Mesothelial cell of epicardium (in vitro differentiated cells): ENCODE measurements at regions not wholly inside any gene's neighbourhood (a gene's known extent, or its start where the extent isn't known, plus 50 kb on each side); places are given as distances from the start of the nearest gene placed in this dataset.
A peak's percentile ranks its signal among the peaks of the same experiment; 100 is the strongest.

ENCODE experiments used
- DNase-seq, 2 experiments: peaks; one replicate each; pipeline ENCODE4 v3.0.0; 2021; ENCODE audit warnings: low spot score in 2 of 2; ENCODE audit not compliant: unreplicated experiment in 2 of 2
- H3K27ac Mint-ChIP-seq: 2 replicates; pipeline ENCODE4 v1.8.0; 2021; ENCODE audit warnings: mixed read lengths
- H3K27me3 Mint-ChIP-seq: 2 replicates; pipeline ENCODE4 v1.8.0; 2021; ENCODE audit warnings: low read depth, mixed read lengths
- H3K36me3 Mint-ChIP-seq: 2 replicates; pipeline ENCODE4 v1.8.0; 2021; ENCODE audit warnings: mixed read lengths
- H3K4me1 Mint-ChIP-seq: 2 replicates; pipeline ENCODE4 v1.8.0; 2021; ENCODE audit warnings: mixed read lengths
- H3K4me3 Mint-ChIP-seq: 2 replicates; pipeline ENCODE4 v1.8.0; 2021; ENCODE audit warnings: mild to moderate bottlenecking, moderate library complexity, mixed read lengths
- H3K9me3 Mint-ChIP-seq: 2 replicates; pipeline ENCODE4 v1.8.0; 2021; ENCODE audit warnings: mixed read lengths
- TF ChIP-seq, protein P1 (sequence below): fragments of 200-600 bp; sonication (generic); IDR thresholded peaks from one replicate; pipeline ENCODE4 v1.5.0; 2021; ENCODE audit warnings: antibody characterized with exemption; ENCODE audit not compliant: unreplicated experiment

DNA sequence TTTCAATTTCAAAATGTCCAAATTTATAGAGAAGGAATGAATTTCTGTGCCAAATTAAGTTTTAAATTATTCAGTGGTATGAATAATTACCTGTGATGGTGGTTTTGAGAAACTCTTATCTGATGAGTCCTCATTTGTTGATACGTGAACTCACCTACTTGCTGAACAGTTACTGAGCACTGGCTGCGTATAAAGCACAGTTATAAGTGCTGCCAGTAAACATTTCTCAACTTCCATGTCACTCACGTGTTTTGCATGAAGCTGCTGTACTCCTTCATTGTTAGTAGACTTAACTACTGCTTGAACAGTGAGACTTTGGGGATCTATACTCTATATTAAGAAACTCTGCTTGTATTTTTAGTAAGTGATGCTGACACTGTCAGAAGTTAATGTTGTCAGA lies 269.1 kb upstream of the FZD8 start:
- peaks cover 36% of the 10 kb centered on the region for H3K4me1 Mint-ChIP-seq
- no peaks in the 10 kb centered on the region for H3K36me3 Mint-ChIP-seq
- H3K27ac Mint-ChIP-seq, result no peak overlapping the region
- H3K27me3 Mint-ChIP-seq, result peaks cover 2% of the 10 kb centered on the region
- TF ChIP-seq, protein P1, sequence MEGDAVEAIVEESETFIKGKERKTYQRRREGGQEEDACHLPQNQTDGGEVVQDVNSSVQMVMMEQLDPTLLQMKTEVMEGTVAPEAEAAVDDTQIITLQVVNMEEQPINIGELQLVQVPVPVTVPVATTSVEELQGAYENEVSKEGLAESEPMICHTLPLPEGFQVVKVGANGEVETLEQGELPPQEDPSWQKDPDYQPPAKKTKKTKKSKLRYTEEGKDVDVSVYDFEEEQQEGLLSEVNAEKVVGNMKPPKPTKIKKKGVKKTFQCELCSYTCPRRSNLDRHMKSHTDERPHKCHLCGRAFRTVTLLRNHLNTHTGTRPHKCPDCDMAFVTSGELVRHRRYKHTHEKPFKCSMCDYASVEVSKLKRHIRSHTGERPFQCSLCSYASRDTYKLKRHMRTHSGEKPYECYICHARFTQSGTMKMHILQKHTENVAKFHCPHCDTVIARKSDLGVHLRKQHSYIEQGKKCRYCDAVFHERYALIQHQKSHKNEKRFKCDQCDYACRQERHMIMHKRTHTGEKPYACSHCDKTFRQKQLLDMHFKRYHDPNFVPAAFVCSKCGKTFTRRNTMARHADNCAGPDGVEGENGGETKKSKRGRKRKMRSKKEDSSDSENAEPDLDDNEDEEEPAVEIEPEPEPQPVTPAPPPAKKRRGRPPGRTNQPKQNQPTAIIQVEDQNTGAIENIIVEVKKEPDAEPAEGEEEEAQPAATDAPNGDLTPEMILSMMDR, result no peak
- DNase-seq, result no peak
- peaks cover 6% of the 10 kb centered on the region for H3K9me3 Mint-ChIP-seq
- H3K4me3 Mint-ChIP-seq, result no peak overlapping the region

DNA sequence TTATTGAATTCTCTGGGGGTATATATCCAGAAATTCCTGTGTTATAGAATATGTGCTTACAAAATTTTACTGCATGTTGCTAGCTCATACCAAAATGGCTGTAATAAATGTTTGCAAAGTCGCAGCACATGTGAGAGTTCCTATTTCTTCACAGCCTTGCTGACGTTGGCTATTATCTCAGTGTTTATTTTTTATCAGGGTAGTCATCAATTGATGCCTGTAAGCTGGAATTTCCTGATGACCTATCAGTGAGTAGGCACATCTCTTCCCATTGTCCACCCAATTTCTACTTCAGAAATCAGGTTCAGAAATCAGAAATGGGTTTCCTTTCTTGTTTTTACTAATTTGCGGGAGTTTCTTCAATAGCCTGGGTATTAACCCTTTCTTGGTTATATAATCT lies 268.1 kb upstream of the FZD8 start:
- H3K4me3 Mint-ChIP-seq, result no peak overlapping the region
- TF ChIP-seq, protein P1, result no peak
- H3K9me3 Mint-ChIP-seq, result peaks cover 9% of the 10 kb centered on the region
- H3K27ac Mint-ChIP-seq, result no peak overlapping the region
- H3K27me3 Mint-ChIP-seq, result peaks cover 2% of the 10 kb centered on the region
- peaks cover 36% of the 10 kb centered on the region for H3K4me1 Mint-ChIP-seq
- no peaks in the 10 kb centered on the region for H3K36me3 Mint-ChIP-seq
- DNase-seq, result no peak

DNA sequence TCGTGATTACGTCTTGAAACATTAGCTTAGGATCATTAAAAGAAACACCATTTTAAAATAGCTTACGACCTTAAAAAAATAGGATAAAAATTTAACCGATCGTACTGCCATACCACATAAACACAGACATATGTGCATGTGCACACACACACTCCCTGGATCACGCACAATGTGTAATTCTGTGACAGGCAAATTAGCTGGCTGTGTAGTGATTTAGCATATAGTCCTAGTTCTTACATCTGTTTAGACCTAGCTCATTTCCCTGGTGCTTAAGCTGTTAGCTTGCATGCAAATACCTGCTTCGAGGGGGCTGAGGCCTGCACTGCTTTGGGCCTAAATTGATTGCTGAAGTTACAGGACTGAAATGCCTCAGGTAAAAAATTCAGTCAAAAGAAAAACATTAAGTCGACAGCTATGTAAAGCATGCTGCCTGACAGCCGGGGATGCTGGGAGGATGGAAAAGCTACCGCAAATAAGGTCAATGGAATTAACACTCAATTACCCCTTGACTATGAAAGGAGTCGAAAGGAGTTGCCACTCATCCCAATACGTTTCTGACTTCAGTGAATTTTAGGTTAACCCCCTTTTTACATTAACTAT lies 267.1 kb upstream of the FZD8 start:
- Mint-ChIP-seq H3K4me3 (no peak overlapping the region), H3K9me3 (peaks cover 9% of the 10 kb centered on the region), H3K4me1 (peaks cover 36% of the 10 kb centered on the region), H3K27me3 (peaks cover 2% of the 10 kb centered on the region), H3K36me3 (no peaks in the 10 kb centered on the region), H3K27ac (peak overlapping the region; percentile 48)
- TF ChIP-seq, protein P1, result no peak
- DNase-seq, result no peak

DNA sequence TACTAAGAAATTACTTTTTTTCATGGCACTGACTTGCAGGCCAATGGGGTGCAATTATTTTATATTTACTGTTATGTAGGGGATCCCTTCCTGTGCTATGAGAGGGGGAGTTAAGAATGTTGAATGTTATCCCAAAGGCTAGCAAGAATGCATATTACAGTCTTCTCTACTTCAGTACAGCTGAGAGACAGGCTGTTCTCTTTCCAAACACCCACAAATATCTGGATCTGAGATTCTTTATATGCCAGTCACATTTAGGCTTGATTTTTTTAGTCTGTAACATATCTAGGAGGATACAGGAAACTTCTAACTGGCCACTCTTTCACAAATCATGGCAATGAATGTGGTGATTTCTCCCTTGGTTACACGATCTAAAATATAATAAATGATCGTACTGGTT lies 266.4 kb upstream of the FZD8 start:
- TF ChIP-seq, protein P1, result no peak
- peaks cover 9% of the 10 kb centered on the region for H3K9me3 Mint-ChIP-seq
- H3K27me3 Mint-ChIP-seq, result peaks cover 2% of the 10 kb centered on the region
- DNase-seq, result no peak
- H3K4me1 Mint-ChIP-seq, result peaks cover 39% of the 10 kb centered on the region
- no peaks in the 10 kb centered on the region for H3K36me3 Mint-ChIP-seq
- no peak overlapping the region for H3K27ac Mint-ChIP-seq
- H3K4me3 Mint-ChIP-seq, result no peak overlapping the region

DNA sequence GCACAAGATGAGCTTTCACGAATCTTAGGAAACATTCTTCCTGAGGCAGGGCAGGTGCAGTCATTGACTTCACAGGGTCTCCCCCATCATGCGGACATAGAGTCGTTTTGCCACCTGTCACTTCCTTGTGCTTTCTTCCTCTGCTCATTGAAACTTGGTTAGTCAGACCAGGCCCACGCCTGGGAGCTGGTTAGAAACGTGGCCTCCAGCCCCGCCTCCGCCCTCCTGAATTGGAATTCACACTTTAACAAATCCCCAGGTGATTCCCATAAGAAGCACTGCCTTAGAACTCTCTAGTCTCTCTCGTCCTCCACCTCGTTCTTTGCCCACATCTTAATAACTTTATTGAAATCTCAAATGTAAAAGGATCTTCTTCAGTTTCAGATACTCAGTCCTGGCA lies 265.5 kb upstream of the FZD8 start:
- Mint-ChIP-seq H3K27ac (no peak overlapping the region), H3K4me1 (peaks cover 45% of the 10 kb centered on the region), H3K27me3 (peaks cover 2% of the 10 kb centered on the region), H3K4me3 (no peak overlapping the region), H3K36me3 (no peaks in the 10 kb centered on the region), H3K9me3 (peaks cover 9% of the 10 kb centered on the region)
- DNase-seq, result no peak
- TF ChIP-seq, protein P1, result no peak

DNA sequence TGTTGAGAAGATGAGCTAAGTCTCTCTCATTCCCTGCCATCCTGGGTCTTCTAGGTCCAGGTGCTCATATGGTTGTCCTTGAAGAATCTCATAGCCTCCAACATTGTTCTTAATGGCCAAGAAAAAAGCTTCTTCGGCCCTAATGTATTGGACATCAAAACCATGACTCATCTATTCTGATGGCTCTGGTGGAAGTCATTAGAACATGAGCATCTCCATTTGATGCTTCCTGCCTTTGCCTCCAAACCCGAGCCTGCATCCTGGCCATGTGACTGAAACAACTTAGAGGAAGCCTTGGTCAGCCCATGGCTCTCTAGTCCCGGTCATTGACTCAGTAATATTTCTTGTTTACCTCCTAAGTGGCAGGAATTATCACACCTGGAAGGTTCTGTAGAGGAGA lies 264.1 kb upstream of the FZD8 start:
- Mint-ChIP-seq H3K36me3 (no peaks in the 10 kb centered on the region), H3K27ac (no peak overlapping the region), H3K27me3 (peaks cover 2% of the 10 kb centered on the region), H3K4me1 (peaks cover 42% of the 10 kb centered on the region), H3K4me3 (no peak overlapping the region), H3K9me3 (peaks cover 9% of the 10 kb centered on the region)
- no peak for DNase-seq
- TF ChIP-seq, protein P1, result no peak
